GM12801 (cell line): ENCODE measurements at regions not wholly inside any gene's neighbourhood (a gene's known extent, or its start where the extent isn't known, plus 50 kb on each side); places are given as distances from the start of the nearest gene placed in this dataset.

Experiments
- TF ChIP-seq, protein P1 (sequence below): IDR thresholded peaks from one replicate; pipeline ENCODE4 v1.5.1; 2011; ENCODE audit warnings: control low read depth; ENCODE audit not compliant: insufficient read length; ENCODE audit errors: extremely low read depth

DNA sequence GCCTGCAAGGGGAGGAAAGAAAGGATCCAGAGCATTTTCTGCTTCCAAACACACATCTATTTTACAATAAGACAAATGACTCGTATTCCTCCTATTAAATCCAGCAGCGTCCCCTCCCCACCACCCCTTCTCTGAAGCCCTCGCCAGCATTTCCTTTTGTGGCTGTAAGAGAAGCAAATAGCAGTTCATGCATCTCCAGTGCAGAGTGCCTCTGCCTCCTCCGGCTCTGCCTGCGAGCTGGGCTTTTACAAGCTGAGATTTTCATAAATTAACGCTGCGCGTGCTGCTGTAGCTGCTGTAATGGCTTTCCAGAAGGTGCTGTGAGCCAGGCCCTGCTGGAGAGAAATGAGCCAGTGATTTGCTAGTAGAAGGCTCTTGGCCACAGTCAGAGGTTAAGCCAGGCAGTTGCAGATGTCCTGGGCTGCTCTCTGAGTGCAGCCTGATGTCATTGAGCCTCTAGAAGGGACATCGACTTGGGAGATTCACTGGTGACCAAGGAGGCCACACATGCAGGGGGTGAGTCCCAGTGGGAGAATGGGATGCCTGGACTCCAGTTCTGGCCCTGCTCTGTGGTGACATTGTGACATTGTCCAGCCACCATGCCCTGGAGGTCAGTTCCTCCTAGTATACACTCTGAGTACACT, 134.5 kb upstream of the NAV2 start:
- TF ChIP-seq, protein P1, sequence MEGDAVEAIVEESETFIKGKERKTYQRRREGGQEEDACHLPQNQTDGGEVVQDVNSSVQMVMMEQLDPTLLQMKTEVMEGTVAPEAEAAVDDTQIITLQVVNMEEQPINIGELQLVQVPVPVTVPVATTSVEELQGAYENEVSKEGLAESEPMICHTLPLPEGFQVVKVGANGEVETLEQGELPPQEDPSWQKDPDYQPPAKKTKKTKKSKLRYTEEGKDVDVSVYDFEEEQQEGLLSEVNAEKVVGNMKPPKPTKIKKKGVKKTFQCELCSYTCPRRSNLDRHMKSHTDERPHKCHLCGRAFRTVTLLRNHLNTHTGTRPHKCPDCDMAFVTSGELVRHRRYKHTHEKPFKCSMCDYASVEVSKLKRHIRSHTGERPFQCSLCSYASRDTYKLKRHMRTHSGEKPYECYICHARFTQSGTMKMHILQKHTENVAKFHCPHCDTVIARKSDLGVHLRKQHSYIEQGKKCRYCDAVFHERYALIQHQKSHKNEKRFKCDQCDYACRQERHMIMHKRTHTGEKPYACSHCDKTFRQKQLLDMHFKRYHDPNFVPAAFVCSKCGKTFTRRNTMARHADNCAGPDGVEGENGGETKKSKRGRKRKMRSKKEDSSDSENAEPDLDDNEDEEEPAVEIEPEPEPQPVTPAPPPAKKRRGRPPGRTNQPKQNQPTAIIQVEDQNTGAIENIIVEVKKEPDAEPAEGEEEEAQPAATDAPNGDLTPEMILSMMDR: no peak

DNA sequence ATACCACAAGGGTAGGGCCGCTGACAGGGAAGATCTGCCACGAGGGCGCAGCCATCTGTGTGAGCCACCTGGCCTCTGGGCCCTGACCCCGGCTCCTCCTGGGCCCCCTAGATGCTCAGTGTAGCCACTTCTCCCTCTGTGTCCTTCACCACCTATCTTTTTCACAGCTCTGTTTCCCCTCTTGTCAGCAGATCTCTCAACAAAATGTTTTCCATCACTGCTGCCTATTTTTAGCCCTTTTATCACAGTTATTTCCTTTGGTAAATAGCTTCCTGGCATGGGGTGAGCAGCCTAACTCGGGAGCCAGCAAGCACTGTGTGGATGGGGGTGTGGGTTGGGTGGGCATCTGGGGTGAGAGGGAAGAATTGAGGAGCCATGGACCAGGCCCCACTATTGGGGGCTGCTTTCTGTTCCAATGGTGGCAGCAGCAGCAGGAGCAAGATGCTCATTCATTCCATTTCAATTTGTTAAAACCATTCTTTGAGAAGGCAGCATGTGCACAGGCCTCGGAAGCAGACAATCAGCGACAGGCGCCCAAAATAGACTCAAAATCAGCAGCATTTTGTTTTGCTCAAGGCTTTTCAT, 135.2 kb upstream of the NAV2 start:
- TF ChIP-seq, protein P1: no peak

- TF ChIP-seq, protein P1: no peak
Observed at GRCh38 chr11:19576903-19577302, 135.7 kb upstream of the NAV2 start.

- TF ChIP-seq, protein P1: no peak
Observed at GRCh38 chr11:19576054-19576453, 136.6 kb upstream of the NAV2 start.

DNA sequence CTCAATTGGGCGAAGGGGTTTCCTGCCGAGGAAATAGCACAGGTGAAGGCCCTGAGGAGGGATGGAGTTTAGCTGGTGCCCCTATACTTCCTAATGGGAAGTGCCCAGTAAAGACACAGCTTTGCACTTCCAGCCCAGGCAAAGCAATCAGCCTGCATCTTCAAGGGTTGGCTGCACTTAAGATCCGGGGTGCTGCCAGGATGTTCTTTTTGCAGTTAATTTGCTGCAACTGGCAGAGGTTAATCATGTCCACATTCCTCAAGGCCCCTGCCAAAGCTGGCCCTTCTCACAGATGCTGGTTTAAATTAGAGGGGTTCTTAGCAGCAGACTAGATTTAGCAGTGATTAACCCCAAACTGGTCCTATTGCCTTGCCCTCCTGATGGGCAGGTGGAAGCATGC, 137.7 kb upstream of the NAV2 start:
- TF ChIP-seq, protein P1: no peak

DNA sequence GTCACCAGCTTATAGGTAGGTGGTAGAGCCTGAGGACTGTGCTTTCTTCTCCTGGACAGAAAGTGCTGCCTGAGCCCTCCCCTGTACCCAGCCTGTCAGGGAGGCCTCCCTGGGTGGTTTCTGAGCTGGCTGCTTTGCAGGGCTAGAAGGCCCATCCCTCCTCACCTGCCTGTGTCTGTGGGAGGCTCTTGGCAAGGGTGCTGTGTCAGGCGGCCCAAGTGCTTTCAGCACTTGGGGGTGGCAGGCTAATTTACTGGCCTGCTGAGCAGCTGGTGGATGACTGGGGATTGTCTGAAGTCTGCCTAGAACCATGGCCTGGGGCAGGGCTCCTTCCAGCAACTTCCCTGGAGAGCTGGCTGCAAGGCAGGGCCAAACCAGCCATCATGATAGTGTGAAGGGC, 139.0 kb upstream of the NAV2 start:
- TF ChIP-seq, protein P1: no peak

- TF ChIP-seq, protein P1: no peak
Observed at GRCh38 chr11:19571906-19572305, 140.7 kb upstream of the NAV2 start.
